ENCODE measurements at regions not wholly inside any gene's neighbourhood (a gene's known extent, or its start where the extent isn't known, plus 50 kb on each side); places are given as distances from the start of the nearest gene placed in this dataset.
"Not testable (repeated sequence)": the region's sequence is repeated elsewhere in the genome, so short reads cannot be mapped to it uniquely, and the experiment has no call there.

- not testable (repeated sequence) for TF ChIP-seq CTCF (IDR thresholded peaks at IDR 0.05; ENCODE audit: low read depth, low read length); EZH2phosphoT487 (IDR thresholded peaks at IDR 0.05; ENCODE audit: low read depth)
Observed at GRCh38 chr2:111327726-111328125, 207.0 kb downstream of the BCL2L11 start.

Measured in OCI-LY3 (cell line).